GM18861 (cell line): ENCODE measurements at regions not wholly inside any gene's neighbourhood (a gene's known extent, or its start where the extent isn't known, plus 50 kb on each side); places are given as distances from the start of the nearest gene placed in this dataset.
A peak's percentile ranks its signal among the peaks of the same experiment; 100 is the strongest.
"Not testable (repeated sequence)": the region's sequence is repeated elsewhere in the genome, so short reads cannot be mapped to it uniquely, and the experiment has no call there.

Experiments used
- ATAC-seq: cut with Tn5 transposase; IDR thresholded peaks from one replicate; pipeline ENCODE4 v1.9.1; 2021; ENCODE audit not compliant: unreplicated experiment

DNA sequence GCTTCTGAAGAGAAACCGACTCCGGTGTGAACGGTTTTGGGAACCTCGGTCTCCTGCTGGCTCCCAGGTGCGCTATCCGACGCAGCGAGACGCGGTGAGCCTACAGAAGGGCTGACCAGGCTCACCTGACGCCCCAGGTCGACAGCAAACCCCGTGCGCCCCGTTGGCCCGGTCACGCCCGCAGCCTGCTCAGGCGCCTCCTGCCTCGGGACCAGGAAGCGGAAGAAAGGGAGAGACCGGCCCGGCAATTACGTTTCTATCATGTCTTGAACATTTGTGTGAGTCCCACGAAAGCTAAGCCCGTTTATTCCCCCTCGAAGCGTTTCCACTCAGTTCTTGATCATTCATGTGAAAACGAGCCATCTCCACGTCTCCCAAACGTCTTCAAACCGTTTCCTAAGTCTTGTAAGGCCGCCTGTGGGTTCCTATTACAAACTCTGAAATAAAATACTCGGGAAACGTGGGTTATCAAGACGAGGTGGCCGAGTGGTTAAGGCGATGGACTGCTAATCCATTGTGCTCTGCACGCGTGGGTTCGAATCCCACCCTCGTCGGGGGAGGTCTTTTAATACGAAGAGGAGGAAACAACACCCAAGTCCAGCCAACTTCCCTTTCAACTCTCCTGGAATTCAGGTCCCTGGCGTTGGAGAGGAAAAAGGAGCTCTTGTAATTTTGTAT is 150.5 kb upstream of the PRSS16 start:
- no peak for ATAC-seq

DNA sequence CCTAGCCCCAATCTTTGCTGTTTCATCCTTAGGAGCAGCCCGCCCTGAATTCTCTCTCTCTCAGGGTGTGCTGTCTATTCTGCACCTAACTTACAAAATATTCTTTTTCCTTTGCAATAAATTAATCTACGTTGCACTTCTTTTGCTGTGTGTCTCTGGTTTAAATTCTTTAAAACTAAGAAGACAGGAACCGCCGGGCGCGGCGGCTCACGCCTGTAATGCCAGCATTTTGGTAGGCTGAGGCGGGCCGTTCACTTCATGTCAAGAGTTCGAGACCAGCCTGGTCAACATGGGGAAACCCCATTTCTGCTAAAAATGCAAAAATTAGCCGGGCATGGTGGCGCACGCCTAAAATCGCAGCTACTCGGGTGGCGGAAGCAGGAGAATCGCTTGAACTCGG is 148.5 kb upstream of the PRSS16 start:
- no peak for ATAC-seq

DNA sequence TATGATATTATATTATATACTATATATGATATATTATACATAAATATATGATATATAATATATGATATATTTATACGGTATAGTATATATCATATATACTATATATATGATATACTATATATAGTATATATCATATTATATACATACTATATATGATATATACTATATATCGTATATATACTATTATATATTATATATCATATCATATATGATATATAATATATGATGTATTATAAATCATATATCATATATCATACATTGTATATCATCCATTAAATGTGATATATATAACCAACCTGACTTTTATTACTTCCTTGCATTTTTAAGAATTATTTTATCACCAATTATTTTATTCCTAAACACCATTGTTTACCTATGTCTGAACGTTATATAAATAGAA is 146.6 kb upstream of the PRSS16 start:
- ATAC-seq = no peak

DNA sequence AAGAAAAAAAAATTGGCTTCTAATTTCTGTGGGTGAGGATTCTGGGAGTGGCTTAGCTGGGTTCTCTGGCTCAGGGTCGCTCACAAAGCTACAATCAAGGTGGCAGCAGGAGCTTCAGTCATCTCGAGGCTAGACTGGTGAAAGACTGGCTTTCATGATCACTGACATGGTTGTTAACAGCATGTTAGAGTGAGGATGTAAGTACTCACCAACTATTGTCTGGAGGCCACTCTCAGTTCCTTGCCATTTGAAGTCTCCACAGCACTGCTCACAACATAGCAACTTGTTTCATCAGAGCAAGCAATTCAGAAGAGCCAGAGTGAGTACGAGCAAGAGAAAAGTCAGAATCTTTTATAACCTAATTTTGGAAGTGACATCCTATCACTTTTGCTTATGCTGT is 145.7 kb upstream of the PRSS16 start:
- no peak for ATAC-seq

DNA sequence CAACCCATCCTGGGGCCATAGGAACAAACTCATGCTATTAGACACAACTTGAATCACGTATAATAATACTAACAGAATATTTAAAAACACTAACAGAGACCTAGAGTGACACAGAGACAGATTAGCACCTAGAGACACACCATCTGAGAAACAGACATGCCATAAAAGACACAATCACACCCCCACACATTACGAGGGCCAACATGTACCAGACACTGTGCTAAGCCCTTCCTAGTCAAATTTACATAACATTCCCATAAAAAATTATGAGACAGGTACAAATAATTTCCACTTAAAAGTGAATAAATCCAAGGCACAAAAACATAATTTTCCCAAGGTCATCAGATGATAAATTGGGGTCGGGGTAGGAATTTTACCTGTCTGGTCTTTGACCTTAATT is 141.1 kb upstream of the PRSS16 start:
- no peak for ATAC-seq

DNA sequence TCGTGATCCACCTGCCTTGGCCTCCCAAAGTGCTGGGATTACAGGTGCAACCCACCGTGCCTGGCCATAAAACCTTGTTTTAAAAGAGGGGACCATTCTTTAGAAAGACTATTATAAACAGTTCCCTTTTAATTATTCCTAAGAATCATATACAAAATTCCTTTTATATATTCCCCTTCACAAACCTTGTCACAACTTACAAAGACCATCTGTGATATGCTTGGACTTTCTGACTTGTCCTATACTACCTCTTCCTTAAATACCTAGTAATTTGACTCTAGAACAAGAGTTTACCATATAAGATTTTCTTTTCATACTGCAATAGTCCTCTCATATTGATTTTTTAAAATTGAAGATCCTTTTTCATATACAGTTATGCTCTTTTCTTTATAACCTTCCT is 135.8 kb upstream of the PRSS16 start:
- no peak for ATAC-seq

DNA sequence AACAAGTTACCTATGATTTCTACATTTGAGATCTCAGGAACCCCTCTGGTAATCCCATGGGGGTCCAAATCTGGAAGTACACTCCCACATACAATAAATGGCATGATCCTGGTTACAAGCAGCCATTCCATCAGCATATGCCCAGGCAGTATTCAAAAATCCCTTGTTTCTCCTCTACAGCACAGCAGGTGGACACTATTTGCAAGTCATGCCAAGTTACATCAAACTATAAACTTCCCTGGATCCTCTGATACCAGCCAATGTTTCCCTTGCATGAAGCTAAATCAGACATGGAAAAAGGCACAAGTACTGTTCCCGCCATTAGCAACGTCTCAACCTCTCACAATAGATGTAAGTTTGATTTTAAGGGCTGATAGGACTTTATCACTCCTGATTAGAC is 134.5 kb upstream of the PRSS16 start:
- no peak for ATAC-seq

DNA sequence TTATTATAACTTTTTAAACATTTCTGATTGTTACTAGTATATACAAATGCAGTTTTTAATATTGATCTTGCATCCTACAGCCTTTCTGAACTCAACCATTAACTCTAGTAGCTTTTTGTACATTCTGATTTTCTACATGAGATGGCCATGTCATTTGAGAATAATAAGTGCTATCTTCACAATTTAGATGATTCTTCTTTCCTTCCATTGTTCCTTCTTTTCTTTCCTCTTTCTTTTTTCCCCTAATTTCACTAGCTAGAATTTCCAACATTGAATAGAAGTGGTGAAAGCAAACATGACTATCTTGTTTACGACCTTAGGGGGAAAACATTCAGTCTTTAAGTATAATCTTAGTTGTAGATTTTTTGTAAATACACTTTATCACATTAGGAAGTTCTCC is 128.2 kb upstream of the PRSS16 start:
- ATAC-seq = no peak

DNA sequence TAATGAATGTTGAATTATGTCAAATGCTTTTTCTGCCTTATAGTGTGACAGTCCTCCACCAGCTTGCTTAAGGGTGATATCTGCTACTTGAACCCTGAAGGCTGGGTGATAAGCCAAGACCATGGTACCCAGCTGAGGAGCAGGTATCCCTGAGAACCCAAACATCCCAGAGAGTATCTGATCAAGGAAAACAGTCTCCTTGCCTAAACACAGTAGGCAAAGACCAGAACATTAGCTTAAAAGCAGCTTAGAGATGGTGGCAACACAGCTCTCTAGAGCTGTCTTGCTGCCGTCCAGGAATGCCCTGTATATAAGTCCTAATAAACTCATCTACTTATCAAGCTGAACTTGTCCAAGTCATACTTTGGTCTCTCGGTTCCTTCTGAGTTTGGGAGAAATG is 127.7 kb upstream of the PRSS16 start:
- no peak for ATAC-seq

DNA sequence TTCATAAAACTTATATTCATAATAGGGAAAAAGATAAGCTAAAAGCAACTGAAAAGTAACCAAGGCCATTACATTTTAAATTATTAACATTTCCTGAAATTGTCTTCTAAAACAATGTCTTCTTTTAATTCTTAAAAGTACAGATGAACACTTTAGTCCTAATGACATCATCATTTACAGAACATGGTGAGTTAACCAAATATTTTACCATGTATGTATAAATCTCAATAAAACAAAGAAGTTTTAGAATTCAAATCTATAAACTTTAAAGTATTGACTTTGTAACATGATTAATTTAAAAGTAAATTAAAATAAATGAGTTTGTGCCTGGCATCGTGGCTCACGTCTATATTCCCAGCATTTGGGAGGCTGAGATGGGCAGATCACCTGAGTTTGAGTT is 125.9 kb upstream of the PRSS16 start:
- ATAC-seq = no peak

DNA sequence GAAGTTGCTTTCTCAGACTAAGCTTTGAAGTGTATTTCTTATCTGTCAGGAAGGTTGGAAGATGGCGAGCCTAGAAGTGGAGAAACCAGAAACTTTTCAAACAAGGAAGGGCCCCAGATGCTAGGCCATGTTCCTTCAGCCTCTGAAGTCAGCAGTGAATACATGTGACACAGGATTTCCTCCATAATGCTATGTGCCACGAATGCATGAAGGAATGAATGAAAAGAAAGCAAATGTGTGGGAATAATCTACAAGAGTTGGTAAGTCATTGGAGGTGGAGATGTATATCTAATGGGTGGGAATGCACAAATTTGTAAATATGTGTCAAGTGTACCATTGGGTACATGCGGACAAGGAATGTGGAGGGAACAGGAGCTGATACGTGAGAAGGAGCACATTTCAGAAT is 123.2 kb upstream of the PRSS16 start:
- no peak for ATAC-seq

DNA sequence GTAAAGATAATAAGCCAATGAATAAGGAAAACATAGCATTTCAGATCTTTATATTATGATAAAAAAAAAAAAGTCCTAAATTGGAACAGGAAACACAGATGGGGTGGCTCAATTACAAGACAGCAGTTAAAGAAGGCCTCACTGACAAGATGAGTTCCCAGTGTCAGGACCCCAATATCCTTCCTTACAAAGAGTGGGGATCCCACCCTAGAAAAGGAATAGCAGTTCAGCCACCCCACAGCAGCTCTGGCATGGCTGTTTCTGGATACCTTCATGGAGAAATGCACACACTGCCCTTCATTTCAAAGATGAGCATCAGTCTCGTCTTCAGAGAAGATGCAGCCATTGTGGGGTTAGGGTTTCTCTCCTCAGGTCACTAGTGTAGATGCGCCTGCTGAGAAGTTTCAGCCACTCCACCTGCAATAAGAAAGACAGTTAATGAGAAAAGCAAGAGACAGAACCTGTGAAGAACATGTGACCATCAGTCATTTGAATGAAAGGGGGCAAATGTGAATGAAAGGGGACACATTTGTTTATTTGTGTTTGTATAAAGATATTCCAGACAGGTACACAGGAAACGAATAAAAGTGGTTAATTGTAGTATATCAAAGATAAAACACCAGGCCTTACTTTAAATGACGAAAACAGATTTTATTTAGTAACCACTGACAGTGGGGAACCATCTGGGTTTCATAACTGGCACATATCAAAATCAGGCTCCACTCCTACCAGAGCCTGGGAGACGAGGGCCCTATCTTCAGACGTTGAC is 121.3 kb upstream of the PRSS16 start:
- ATAC-seq = no peak

DNA sequence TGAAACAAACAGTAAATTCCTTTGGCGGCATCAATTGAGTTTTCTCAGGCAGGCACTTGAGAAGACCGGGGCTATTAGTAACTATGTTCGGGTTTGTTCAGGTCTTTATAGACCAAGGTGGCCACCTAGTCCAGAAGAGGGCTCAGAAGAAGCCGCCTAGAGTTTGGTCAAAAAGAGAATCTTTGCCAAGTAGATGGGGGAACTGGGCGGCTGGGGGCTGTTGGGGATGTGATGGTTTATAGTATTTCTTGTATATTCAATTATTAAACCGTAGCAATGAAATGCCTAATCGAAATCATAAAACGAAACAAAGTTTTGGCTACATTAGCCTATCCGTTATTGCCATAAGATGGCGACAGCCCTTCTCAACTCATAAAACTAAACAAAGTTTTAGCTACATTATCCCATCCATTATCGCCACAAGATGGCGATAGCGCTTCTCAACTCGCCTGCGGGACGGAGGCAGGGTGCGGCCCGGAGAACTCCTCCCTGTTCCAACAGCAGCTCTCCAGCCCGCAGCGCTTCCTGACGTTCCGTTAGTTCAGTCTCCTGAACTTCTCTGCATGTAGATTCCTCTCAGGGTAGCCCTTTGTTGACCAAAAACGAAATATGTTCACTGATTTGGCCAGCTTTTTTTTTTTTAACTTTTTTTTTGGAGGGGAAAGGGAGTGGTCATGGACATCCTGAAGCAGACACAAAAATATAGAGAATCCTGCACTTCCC is 120.5 kb upstream of the PRSS16 start:
- ATAC-seq = peak; percentile 50

DNA sequence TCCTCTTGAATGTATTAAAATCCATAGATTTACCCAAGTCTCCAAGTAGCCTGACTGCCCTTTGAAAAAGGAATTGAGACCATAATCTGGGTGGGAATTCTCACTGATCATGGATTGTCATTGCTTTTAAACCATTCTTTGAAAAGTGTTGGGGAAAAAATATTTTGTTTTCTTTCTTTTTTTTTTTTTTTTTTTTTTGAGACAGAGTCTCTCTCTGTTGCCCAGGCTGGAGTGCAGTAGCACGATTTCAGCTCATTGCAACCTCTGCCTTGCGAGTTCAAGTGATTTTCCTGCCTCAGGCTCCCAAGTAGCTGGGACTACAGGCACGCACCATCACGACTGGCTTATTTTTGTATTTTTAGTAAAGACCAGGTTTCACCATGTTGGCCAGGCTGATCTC is 119.6 kb upstream of the PRSS16 start:
- not testable (repeated sequence) for ATAC-seq

DNA sequence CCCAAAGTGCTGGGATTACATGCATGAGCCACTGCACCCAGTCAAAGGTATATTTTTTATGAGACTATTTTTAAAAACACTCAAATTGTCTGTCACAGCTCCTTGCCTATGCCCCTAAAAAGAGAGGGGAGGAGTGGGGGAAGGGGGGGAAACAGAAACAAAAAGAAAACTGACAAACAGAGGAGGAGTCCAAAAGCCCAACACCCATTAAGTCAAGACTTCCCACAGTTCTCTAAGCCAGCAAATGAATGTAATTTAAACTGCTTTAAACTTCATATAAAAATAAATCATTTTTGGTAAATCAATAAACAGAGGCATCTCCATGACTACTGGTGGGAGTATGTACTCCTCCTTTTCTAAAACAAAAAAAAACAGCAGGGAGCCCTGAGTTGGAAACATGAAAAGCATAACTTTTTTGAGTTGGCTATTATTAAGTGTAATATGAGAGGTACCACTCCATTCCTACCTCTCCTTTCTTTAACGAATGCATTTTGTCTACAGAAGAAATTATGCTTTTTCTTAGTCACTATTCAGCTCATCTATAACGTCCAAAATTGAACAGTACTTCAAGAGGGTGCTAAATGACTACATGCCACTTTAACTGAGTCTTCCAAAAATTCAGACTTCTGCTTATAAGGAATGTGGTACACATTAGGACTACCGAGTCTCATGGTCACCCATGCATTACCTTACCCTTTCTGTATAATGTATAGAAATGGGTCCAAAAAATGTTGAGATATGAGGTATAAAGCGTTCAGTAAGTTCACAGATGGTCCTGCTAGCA is 119.0 kb upstream of the PRSS16 start:
- no peak for ATAC-seq

DNA sequence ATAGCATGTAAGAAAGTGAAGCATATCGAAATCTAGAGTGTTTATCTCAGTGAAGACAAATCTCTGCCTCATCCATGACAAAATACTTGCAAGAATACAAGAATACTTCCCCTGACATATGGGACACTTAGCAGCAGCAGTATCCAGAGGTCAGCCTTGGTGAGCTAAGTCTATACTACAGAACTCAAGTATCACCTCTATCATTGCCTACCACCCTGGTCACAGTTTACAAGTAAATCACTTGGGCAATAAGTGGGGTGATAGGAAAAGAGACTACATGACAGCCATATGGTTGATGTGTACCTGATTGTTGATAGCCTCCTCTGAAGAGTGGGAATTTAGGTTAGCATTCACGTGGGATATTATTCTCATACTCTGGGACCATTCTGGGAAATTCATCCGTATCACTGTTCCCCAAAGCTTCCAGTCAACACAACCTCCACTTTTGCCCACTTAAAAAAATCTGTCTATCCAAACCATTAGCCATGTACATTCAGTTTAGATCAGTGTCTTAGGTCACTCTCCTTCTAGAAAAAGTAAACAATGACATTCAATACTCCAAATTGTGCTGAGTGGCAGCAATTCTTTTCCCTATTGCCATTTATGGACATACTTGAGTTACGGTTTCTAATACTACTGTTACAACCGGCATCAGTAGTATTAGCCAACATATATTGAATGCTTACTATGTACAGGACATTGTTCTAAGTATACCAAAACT is 118.2 kb upstream of the PRSS16 start:
- ATAC-seq = no peak

DNA sequence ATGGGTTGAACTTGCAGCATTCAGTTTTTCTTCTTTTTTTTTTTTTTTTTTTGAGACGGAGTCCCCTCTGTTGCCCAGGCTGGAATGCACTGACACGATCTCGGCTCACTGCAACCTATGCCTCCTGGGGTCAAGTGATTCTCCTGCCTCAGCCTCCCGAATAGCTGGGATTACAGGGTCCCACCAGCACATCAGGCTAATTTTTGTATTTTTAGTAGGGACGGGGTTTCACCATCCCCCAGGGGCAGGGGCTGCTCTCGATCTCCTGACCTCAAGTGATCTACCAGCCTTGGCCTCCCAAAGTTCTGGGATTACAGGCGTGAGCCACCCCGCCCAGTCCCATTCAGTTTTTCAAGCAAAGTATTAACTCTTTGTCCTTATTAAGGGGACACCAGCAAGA is 117.6 kb upstream of the PRSS16 start:
- ATAC-seq = no peak

DNA sequence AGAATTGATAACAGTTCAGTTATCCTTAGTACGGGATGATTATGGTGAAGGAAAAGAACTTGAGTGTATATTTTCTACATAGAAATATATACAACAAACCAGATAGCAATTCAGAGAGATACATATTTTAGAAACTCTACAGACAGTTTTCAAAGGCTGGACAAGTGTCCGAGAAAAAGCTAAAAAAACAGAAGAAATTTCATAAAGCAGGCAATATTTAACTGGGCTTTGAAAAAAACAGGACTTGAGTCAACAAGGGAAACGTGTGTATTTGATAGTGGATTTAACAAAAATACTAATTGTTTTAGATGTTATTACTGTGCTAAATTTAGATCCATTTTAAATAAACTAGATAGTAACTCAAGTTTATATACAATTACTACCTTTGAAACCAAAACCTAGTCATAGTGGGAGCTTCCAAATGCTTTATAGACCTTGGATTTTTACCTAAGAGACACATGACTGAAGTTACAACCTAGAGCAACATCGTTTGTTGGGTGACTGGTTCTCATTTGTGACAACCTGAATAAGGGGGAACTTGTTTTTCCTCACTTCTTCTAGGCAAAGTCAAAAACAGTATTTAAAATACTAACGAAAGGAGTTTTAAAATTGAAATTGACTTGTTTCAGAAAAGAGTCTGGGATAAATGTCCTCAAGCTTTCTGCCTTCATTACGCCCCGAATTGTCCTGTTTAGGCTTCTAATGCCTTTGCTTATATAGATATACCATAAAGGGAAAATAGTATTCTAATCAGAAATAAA is 116.7 kb upstream of the PRSS16 start:
- no peak for ATAC-seq

DNA sequence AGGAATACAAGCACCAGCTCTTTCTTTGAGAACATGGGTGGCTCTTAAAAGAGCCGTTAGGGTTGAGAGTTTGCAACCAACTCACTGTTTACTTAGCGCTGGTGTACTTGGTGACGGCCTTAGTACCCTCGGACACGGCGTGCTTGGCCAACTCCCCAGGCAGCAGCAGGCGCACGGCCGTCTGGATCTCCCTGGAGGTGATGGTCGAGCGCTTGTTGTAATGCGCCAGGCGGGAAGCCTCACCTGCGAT is 115.3 kb upstream of the PRSS16 start:
- peak; percentile 4 for ATAC-seq

DNA sequence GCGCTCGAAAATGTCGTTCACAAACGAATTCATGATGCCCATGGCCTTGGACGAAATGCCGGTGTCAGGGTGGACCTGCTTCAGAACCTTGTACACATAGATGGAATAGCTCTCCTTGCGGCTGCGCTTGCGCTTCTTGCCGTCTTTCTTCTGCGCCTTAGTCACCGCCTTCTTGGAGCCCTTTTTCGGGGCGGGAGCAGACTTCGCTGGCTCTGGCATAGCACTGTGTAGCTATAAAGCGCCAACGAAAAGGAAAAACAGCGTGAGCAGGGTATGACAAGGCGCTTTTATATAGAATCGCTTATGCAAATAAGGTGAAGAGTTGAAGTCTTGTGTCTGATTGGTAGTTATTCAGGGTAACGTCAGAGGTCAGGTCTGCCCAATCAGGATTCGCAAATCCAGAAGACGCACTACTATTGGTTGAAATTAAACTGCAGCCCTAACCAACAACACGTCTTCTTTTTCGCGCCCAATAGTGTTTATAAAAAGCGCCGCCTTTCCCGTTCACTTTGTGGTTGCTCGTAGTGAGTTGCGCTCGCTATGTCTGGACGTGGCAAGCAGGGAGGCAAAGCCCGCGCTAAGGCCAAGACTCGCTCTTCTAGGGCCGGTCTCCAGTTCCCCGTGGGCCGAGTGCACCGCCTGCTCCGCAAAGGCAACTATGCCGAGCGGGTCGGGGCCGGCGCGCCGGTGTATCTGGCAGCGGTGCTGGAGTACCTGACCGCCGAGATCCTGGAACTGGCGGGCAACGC is 114.8 kb upstream of the PRSS16 start:
- peak; percentile 71 for ATAC-seq
